Renal cortical epithelial cell (primary cell): ENCODE measurements at regions not wholly inside any gene's neighbourhood (a gene's known extent, or its start where the extent isn't known, plus 50 kb on each side); places are given as distances from the start of the nearest gene placed in this dataset.

Experiments
- DNase-seq: peaks from one replicate; pipeline ENCODE4 v3.0.0-alpha.2; 2011; ENCODE audit warnings: low read depth

DNA sequence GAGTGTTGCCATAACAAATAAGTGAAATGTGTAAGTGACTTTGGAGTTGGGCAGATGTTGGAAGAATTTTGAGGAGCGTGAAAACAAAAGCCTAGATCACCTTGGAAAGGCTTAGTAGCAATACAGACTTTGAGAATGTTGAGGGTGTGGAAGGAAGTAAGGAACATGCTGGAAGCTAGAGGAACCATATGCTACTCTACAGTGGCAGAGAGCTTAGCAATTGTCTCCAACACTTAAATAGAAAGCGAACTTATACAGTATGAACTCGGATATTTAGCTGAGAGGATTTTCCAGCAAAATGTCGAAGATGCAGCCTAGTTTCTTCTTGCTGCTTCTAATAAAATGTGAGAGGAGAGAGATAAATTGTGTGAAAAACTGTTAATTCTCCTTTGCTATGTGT is 271.2 kb downstream of the ADRA2A start:
- no peak for DNase-seq

DNA sequence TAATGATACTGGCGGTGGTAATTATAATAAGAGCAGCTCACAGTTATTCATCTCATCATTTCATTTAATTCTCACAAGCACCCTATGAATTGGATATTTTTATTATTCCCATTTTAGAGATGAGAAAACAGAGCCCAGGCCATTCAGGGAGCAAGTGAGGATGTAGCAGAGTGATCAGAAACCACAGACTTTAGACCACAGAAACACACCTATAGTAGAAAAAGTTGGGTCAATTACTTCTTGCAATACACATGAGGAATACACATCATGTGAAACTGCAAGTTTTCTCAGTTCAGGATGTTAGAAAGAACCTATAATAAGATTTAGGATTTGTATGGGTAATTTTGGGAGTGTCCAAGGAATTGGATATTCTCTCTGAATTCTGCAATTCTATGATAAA is 278.0 kb downstream of the ADRA2A start:
- DNase-seq = no peak

DNA sequence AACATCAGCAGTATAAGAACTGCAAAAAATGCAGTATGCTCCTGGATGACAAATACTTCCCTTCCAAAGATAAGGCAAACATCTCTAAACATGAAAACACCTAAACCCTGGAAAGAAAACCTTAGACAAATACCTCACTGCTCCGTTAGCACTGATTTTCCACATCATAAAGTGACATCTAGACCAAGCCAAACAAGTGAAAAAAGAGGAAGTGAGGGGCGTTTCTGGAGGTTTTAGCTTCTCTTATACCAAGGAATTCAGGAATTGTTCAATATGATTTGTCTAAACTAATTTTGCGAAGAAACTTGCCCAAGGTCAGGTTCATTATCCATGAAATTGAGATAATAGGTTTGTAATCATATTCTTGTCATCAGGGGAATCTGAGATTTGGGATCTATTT is 279.7 kb downstream of the ADRA2A start:
- DNase-seq = no peak

DNA sequence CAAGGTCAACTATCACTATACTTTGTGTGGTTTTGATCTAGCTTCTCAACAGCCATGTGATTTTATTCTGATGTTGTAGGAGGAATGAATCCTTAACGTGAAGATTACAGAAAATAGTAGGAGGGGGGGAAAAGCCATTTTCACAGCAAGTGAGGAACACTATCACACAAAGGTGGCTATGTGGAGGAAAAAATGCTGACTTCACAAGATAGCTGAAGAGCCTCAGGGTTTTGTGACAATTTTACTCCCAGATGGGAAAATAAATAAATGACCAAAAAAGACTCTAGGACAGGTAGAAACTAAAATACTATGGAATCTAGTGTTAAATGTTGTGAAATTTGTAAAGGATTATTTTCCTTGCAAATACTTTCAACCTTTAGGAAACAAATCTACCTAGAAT is 281.0 kb downstream of the ADRA2A start:
- no peak for DNase-seq

DNA sequence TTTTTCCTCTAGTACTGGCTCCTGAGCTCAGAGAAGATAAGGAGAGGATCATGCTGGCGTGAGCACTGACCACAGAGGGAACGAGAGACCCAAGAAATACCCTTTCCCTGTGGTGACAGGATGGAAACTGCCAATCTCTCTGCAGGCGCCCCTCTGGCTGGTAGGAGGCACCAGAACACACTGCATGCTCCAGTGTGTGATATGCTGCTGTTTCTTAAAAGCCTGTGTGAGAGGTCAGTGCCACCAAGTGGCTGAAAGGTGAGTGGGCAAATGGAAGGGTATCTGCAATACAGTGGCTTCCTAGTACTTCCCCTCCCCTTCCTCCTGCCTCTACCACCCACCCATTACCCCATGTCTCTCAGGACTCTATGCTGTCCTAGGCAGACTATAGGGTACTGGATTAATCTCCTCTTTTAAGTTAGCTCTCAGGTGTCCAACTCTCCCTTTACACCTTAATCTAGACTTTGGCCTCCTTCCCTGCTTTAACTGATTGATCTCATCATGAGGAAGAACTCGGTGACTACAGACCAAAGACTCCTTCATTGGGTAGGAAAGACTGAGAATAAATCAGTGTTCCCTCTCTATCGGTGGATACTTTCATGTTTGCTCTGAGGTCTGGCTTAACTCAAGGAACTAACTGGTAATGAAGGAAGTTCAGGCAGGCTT is 283.6 kb downstream of the ADRA2A start:
- DNase-seq = peak; percentile 49

DNA sequence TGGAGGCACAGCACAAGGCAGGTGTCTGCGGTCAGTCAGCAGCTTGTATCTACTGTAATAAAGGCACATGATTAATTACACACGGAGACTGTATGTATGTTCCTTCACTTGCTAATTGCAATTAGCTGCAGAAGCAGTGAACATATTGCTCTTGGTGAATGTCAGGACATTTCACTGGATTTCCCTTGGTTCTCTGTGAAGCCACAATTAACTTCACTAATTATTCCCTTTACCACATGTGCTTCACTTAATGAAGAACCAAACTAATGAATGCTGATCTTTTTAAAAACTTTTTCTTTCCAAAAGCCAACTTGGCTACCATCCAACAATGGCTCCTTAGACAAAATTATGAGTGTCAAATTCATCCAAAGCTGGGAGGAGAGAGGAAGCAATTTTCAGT is 290.7 kb downstream of the ADRA2A start:
- no peak for DNase-seq

DNA sequence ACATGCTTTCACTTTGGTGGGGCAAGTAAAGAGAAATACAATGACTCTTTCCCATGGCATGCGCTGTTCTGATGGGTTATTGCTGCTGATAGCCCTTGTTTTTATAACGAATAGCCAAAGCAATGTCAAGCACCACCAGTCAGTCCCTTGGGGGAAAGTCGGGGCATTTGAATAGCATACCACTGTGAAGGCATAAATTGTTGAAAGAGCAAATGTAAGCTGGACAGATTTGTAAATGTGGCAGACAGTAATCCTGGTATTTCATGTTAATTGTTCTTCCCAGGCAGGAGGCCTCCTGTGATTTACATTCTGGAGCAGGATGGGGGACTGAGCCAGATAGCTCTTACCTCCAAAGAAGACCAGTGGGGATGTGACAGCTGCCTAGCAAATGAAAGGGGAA is 293.3 kb downstream of the ADRA2A start:
- DNase-seq = no peak

DNA sequence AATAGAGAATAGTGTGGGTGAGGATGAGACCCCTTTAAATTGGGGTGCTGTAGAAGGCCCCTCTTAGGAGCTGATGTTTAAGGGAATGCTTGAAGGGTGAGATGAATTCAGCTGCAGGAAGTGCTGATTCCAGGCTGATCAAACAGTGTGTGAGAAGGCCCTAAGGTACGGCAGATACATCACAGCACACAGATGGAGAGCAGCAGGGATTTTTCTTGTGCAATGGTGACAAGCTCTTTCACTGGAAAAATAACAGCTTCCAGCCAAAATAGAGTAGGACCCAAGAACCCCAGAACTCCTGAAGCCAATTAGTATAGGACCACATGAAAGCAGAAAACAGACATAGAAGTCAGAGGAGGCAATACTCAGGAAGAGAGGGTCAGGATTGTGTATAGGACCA is 296.9 kb downstream of the ADRA2A start:
- no peak for DNase-seq

DNA sequence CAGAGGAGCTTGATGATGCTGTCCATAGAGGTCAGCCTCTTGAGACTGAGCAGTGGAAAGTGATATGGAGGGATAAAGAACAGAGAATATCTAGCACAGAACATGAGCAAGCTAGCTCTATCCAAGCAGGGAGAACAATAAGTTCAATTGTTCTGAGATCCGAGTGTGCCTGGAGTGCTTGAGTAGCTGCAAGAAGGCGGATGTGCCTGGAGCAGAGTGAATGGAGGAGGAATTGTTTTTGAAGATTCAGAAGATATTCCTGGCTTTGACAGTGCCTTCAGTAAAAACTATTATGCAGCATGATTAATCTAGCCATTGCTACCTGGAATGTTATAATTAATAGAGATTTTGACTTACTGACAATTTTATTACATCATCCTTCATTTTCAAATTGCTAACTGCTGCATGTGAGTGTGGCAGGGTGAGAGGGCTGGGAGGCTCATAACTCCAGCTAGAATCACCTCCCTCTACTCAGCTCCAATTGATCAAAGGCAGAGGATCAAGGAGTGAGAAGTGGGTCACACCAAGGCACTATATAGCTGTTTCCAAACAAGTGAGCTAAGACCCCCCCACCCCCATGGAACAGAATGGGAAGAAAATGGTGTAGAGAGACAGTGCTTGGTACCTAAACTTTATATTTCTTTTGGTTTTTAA is 302.8 kb downstream of the ADRA2A start:
- no peak for DNase-seq

DNA sequence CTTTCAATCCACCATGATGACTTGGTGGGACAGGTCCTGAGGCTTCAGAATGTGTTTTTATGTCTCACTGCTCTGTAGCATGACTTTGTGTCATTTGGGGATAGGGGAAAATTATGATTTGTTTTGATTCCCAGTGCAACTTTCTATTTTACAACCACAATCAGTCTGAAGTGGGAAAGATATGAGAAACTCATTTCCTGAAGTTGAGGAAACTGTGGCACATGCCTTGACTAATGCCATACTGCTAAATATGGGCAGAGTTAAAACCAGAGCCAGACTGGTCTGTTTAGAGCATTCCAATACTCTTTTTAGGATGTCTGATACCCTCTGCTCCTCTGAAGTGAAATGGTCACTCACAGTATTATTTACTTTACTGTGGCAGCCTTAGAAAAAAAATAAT is 307.7 kb downstream of the ADRA2A start:
- no peak for DNase-seq

DNA sequence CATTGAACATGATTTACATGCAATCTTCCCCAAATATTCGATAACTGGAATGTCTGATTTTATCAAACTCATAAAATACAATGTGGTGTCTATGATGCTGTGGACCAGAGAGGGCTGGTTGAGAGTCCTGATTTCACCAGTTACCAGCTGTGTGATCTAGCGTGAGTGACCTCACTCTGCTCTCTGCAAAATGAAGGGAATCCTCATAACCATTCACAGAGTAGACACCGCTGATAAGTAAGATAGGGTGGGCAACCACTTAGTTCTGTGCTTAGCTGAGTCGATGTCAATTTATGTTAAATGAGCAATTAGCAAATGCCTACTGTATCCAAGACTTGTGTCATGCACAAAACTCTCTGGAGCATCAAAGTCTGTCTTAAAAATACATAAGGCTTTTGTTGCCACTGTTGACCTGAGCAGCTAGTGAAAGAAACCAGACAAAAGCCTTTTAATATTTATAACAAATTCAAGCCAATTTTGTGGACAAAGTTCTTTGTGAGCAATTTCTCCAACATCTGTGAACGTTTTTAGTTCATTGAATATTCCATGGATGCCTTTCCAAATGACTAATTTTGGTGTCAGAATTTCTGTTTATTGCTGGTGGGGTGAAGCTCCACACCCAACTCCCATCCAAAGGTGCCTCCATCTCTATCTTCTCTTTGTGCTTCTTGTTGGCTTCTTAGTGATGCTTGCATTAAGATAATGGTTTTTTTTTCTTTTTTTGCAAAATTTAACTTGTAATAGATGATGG is 314.2 kb downstream of the ADRA2A start:
- no peak for DNase-seq

DNA sequence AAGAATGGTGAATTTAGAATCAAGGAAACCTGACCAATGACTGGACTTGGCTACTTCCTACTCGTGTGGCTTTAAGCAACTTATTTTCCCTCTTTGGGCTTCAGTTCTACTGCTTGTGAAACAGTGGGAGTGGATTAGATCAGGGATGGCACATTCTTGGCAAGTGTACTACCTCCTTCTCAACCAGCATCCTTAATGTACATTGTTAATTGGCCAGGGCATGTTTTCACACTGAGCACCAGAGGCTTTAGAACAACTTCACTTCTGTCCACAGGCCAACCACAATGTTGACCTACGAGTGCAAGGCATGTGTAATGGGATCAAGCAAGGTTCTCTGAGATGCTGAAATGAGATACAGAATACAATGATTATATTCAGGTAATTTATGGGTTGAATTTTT is 315.3 kb downstream of the ADRA2A start:
- no peak for DNase-seq

DNA sequence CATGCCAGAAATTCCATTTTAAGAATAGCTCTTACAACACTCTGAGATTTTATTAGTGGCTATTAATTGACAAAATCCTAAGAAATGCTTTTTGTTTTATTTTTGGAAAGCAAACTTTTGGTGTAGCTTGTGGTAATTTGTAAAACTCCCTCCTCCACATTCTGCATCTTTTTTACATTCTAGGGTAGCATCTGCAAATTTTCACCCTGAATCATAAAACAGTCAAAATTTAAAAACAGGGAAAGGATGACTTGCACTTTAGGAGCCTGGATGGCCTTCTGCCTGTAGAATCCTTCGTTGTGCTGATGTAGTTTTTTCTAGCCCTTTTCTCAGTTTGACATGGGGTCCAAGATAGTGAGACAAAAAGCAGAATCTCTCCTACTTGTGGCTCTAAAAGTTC is 316.1 kb downstream of the ADRA2A start:
- no peak for DNase-seq

DNA sequence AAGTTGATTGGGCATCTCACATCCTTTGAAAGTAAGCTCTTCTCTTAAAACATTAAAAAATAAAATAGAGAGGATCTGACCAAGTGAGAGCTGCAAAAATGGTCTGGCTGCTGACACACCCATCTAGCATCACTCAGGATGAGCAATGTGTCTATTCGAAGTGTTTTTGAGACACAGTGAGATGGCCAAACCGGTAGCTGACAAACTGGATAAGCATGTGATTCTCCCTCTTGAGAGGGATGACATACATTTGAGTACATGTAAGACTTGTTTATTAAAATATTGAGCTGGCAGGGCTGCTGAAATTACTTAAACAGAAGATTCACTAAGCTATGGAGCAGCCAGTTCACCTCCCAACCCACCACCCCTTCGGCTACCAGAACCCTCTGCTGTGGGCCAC is 333.9 kb downstream of the ADRA2A start:
- no peak for DNase-seq

DNA sequence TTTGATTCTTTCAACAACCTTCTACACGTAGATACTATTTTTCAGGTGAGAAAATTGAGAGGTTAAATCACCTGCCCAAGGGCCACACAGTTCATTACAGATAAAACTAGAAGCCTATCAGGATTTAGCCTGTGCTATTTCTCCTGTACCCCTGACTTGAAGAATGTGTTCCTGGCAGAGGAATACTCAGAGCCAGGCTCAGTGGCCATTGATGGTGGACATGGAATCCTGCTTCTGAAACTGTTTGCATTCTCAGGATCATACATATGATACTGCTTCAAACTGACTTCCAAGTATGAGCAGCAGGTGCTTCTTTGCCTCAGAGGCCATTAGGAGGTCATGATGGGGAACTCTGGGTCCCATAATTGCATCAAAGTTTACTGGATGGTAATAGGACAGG is 348.6 kb downstream of the ADRA2A start:
- no peak for DNase-seq

DNA sequence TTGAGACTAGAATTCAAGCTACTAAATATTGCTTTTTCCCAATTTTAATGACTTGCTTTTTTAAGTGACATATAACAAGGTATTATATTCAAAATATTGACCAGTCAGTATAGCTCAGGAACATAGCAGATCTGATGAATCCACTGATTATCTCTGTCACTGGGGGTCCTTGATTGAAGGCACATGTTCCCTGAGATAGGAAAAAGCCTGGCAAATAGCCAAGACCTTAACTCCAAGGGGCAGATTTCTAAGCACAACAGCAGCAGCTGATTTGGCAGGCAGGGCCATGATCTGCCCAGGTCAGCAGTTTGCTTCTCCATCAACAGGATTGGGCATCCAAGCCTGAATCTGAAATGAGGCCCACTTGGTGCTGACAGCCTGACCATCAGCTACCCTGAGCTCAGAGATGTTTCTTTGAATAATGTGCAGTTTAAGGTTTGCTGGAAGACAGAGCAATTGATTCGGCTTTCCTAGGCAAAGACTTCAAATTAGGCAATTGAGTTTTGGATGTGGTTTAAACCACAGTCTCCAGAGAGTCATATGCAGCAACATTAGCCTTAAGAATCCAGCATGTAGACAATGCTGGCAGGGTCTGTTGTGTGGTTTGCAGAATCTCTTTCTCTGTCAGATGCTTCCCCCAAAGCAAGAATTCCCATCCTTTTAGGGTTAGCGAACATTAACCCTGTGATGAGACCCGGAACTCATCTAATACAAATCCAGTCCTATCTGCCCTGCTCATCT is 352.6 kb downstream of the ADRA2A start:
- no peak for DNase-seq

DNA sequence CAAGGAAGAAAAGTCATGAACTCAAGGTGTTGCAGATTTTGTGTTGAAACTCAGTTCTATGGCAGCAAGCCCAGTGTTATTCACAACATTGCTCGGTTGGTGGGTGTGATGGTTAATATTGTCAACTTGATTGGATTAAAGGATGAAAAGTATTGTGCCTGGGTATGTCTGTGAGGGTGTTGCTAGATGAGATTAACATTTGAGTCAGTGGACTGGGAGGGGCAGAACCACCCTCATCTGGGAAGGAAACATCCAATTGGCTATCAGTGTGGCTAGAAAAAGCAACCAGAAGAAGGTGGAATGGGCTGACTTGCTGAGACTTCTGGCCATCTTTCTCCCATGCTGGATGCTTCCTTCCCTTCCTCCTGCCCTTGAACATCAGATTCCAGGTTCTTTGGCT is 353.2 kb downstream of the ADRA2A start:
- no peak for DNase-seq

DNA sequence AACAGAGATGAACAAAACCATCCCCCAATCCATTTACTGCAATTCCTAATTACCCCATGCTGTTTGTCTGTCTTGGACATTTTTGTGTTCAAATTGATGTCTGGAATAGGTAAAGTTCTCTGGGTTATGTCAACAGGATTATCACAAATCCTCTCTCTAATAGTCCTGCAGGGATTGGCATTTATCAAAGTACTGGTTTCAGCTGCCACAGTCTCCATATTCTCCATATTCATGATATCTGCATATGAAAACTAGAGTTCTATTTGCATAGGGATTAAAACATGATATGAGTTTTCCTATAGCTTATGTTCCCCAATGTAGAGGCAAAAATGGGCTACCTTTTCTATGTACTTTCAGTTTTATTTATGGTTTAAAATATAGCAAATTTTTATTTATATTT is 355.8 kb downstream of the ADRA2A start:
- DNase-seq = no peak

DNA sequence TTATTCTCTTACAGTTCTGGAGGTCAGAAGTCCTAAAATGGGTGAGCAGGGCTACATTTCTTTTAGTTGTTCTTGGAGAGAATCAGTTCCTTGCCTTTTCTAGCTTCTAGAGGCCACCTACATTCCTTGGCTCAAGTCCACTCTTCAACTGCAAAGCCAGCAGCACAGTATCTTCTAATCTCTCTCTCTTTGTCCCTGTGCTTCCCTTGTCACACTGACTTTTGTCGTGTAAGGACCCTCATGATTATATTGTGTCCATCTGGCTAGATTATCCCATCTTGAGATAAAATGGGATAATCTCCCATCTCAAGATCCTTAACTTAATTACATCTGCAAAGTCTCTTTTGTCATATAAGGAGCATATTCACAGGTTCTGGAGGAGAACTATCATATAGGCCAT is 359.0 kb downstream of the ADRA2A start:
- no peak for DNase-seq

DNA sequence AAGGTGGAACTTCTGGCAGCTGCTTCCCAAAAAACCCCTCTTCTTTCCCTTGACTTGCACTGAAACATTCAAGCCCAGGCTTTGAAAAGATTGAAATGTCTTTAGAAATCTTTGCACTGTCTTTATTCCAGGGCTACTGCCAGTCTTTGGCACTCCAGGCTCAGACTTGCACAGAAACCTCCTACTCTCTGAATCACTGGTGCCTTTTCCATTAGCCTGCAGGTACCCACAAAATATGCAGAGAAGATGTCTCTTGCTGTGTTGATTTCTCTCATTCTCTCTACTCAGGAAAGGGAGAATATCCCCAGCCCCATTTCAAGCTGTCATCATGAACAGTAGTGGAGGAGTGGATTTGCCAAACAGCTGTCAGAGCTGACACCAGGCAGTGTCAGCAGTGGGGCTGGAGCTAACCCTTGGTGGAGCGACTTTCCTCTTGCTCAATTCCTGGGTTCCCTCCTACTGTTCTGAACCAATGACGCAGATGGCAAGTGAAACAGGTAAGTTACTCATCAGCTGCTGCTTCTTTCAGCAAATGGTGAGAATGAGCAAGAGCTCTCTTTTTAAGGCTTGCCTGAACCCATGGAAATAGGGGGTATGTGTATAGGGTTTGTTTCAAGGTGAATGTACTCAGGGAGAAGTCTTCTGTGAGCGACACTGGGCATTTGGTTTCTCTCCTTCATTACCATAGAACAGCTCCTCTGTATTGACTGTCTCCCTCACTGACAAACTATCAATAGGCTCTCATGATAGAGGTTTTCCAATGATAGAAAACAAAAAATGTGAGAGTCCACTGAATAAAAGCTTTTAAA is 362.4 kb downstream of the ADRA2A start:
- DNase-seq = no peak

DNA sequence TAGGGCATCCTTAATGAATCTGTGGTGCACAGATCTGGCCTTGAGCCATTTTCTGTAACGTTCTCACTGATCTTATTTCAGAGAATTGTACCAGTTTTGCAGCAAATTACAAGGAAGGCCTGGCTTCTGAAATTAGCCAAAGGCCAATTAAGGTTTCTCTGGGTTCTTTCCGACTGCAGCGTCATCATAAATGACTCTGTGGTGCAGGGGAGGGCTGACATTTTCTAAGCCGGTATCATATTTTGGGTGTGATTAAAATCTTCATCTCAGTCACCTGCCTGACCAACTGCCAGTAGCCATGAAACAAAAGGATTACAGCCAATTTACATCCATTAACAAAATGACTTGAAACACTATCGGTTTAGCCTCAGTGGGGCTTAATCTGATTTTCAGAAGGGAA is 363.7 kb downstream of the ADRA2A start:
- DNase-seq = no peak

DNA sequence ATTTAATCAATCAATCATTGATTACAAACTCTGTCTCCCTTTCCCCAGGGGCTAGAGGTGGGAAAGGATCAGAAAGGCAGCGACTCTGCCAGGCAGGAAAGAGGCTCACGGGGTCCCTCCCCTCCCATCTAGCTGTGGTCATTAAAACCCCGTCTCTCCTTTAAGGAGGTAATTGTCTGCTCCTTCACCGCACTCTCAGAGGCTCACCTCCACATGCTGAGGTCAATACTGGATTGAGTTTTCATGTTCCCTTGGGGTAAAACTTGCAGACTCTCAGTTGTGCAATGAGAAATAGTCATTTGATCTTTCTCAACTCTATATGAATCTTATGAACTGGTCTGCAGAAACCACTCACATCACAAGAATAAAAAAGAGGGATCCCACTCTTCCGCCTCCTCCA is 368.8 kb downstream of the ADRA2A start:
- DNase-seq = no peak
